Endothelial cell of umbilical vein (primary cell): ENCODE measurements at regions not wholly inside any gene's neighbourhood (a gene's known extent, or its start where the extent isn't known, plus 50 kb on each side); places are given as distances from the start of the nearest gene placed in this dataset.

Experiments
- BruUV-seq: library from RNA; stranded (reverse); fragments of 400-500 nt; replicated peaks from 2 replicates; lab custom pipeline; 2021; lab: Mats Ljungman, UMichigan
- CTCF ChIA-PET: fragments of 300-600, 350-600 bp; sonication (Branson Sonifier 250); formaldehyde crosslinking; loops from one replicate; lab custom pipeline; 2021; ENCODE audit warnings: antibody characterized with exemption, inconsistent platforms; lab: Charles Lee
- POLR2A ChIA-PET: fragments of 300-600, 350-600 bp; sonication (Branson Sonifier 250); formaldehyde crosslinking; loops from one replicate; lab custom pipeline; 2021; ENCODE audit warnings: antibody characterized with exemption, inconsistent platforms; lab: Charles Lee
- DNase-seq: peaks from one replicate; pipeline ENCODE4 v3.0.0-alpha.2; 2011; ENCODE audit warnings: low read depth, low spot score
- FAIRE-seq: peaks from 2 replicates; lab custom pipeline; 2011; peaks lifted over from hg19 to GRCh38; lab: Jason Lieb, UNC
- H2AFZ ChIP-seq: 2 replicates; pipeline ENCODE4 v1.6.0; 2012; ENCODE audit warnings: low read depth, low read length, control low read depth, inconsistent platforms
- H3K27ac ChIP-seq: 2 replicates; pipeline ENCODE4 v1.5.1; 2011; ENCODE audit warnings: low read depth, mild to moderate bottlenecking, control low read depth, low read length, moderate library complexity; ENCODE audit not compliant: insufficient read depth
- H3K27me3 ChIP-seq, 2 experiments: 2 replicates each; pipeline versions ENCODE4 v1.6.0 to v1.6.1; 2011; ENCODE audit warnings: low read length in 2 of 2, mixed read lengths in 1 of 2; ENCODE audit not compliant: control insufficient read depth in 2 of 2, insufficient read depth in 2 of 2
- H3K36me3 ChIP-seq, 2 experiments: 2 replicates in 1 of 2; 3 replicates in 1 of 2; pipeline ENCODE4 v1.5.1; 2011; ENCODE audit warnings: low read length in 2 of 2, mild to moderate bottlenecking in 1 of 2, moderate library complexity in 1 of 2; ENCODE audit not compliant: control insufficient read depth in 2 of 2, insufficient read depth in 2 of 2; ENCODE audit errors: extremely low read depth in 1 of 2
- H3K4me1 ChIP-seq: 3 replicates; pipeline ENCODE4 v1.5.1; 2011; ENCODE audit warnings: mild to moderate bottlenecking, low read length; ENCODE audit not compliant: control insufficient read depth, insufficient read depth; ENCODE audit errors: extremely low read depth
- H3K4me2 ChIP-seq: 2 replicates; pipeline ENCODE4 v1.6.1; 2011; ENCODE audit warnings: low read length, control low read depth, mixed read lengths; ENCODE audit not compliant: insufficient read depth
- H3K4me3 ChIP-seq, 3 experiments: fragments of 200-600 bp in 1 of 3; sonication (generic), shearing (Covaris generic) in 1 of 3; replicated peaks in 1 of 3; 2 replicates each; pipeline ENCODE4 v1.5.1; 2011 to 2016; ENCODE audit warnings: control low read depth in 3 of 3, low read length in 3 of 3, mild to moderate bottlenecking in 2 of 3, inconsistent platforms in 1 of 3, low read depth in 1 of 3, moderate library complexity in 1 of 3; ENCODE audit not compliant: insufficient read depth in 1 of 3
- H3K79me2 ChIP-seq: 2 replicates; pipeline ENCODE4 v1.6.0; 2012; ENCODE audit warnings: low read length, inconsistent platforms; ENCODE audit not compliant: control insufficient read depth, insufficient read depth
- H3K9ac ChIP-seq: replicated peaks from 2 replicates; pipeline ENCODE3; 2011; ENCODE audit warnings: low read length, control low read depth; ENCODE audit not compliant: insufficient read depth; ENCODE audit errors: extremely low read depth
- H3K9me1 ChIP-seq: replicated peaks from 3 replicates; pipeline ENCODE4 v1.6.0; 2011; ENCODE audit warnings: mild to moderate bottlenecking, low read length; ENCODE audit not compliant: control insufficient read depth, insufficient read depth; ENCODE audit errors: extremely low read depth
- H3K9me3 ChIP-seq: replicated peaks from 2 replicates; pipeline ENCODE4 v1.5.1; 2012; ENCODE audit warnings: low read length, inconsistent platforms; ENCODE audit not compliant: control insufficient read depth, insufficient read depth
- H4K20me1 ChIP-seq: replicated peaks from 2 replicates; pipeline ENCODE3; 2011; ENCODE audit warnings: mild to moderate bottlenecking, low read length; ENCODE audit not compliant: control insufficient read depth, insufficient read depth; ENCODE audit errors: extremely low read depth
- EZH2 ChIP-seq: IDR thresholded peaks from 2 replicates; pipeline ENCODE4 v1.6.1; 2012; ENCODE audit warnings: borderline replicate concordance, low read depth, mild to moderate bottlenecking, moderate library complexity, low read length, inconsistent platforms; ENCODE audit not compliant: severe bottlenecking
- FOS ChIP-seq: IDR thresholded peaks from 2 replicates; pipeline ENCODE4 v1.6.1; 2011; ENCODE audit warnings: mild to moderate bottlenecking, low read length, moderate library complexity, borderline replicate concordance; ENCODE audit not compliant: insufficient read depth
- GATA2 ChIP-seq: IDR thresholded peaks from 2 replicates; pipeline ENCODE4 v1.7.0; 2011; ENCODE audit warnings: low read depth, mild to moderate bottlenecking, moderate library complexity, mixed read lengths, low read length; ENCODE audit not compliant: insufficient read length, insufficient read depth
- JUN ChIP-seq: IDR thresholded peaks from 2 replicates; pipeline ENCODE4 v1.6.1; 2011; ENCODE audit warnings: borderline replicate concordance, low read depth; ENCODE audit not compliant: insufficient read length, insufficient read depth
- MYC ChIP-seq: IDR thresholded peaks from one replicate; pipeline ENCODE4 v1.6.1; 2011; ENCODE audit warnings: mild to moderate bottlenecking, low read depth, low read length
- POLR2A ChIP-seq: IDR thresholded peaks from 2 replicates; pipeline ENCODE4 v1.6.1; 2012; ENCODE audit warnings: low read depth, mild to moderate bottlenecking, control low read depth, low read length
- POLR2AphosphoS5 ChIP-seq: IDR thresholded peaks from 2 replicates; pipeline ENCODE4 v1.6.1; 2012; ENCODE audit warnings: low read depth, mild to moderate bottlenecking, control low read depth, low read length, moderate library complexity; ENCODE audit not compliant: insufficient read depth
- dilution Hi-C: fragments of 300-500 bp; cut with MboI; formaldehyde crosslinking; loops from one replicate; pipeline ENCODE4 v1.15.0; 2019; ENCODE audit warnings: low sequenced_read_pairs; ENCODE audit not compliant: extremely low pct_ligation_motif_present
- intact Hi-C: fragments of 100-400 bp; cut with micrococcal nuclease; formaldehyde crosslinking; loops from one replicate; pipeline ENCODE4 v1.10.0; 2022
- TF ChIP-seq, protein P1 (sequence below), 2 donors: IDR thresholded peaks; 1 replicate in 1 of 2; 2 replicates in 1 of 2; pipeline ENCODE4 v1.5.1; 2011; ENCODE audit warnings: low read length in 2 of 2, mild to moderate bottlenecking in 2 of 2, moderate library complexity in 2 of 2, control low read depth in 1 of 2, inconsistent platforms in 1 of 2, low read depth in 1 of 2; ENCODE audit not compliant: insufficient read depth in 1 of 2; ENCODE audit errors: extremely low read depth in 1 of 2
- TF ChIP-seq, protein P2 (sequence below): IDR thresholded peaks from 2 replicates; pipeline ENCODE4 v1.6.1; 2011; ENCODE audit not compliant: insufficient read depth, insufficient read length

DNA sequence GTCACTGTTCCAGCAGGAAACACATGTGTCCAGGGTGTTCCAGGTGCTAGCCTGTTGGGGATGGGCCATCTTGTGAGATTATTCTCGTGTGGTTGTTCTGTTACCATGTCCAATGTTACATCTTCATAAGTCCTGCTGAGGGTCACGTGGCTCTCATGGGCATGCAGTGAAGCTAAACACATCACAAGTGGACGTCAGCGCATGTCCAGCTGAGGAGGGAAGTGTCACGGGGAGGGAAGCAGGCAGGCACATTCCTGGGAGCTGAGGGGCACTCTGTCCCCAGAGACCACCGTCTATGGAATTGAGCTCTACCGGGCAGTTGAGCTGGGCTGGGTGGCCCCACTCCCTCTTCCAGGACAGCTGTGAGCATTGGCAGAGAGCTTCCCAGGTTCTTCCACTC lies 155.3 kb upstream of the TWIST2 start:
- Histone ChIP-seq H3K27me3 (no peaks in the 10 kb centered on the region), H3K9ac (no peak overlapping the region), H3K27ac (no peak overlapping the region), H4K20me1 (no peaks in the 10 kb centered on the region), H3K4me2 (no peak overlapping the region), H3K4me3 (no peak overlapping the region), H3K79me2 (no peaks in the 10 kb centered on the region), H3K9me1 (no peaks in the 10 kb centered on the region), H3K4me1 (no peaks in the 10 kb centered on the region), H3K9me3 (no peaks in the 10 kb centered on the region), H2AFZ (no peak overlapping the region), H3K36me3 (no peaks in the 10 kb centered on the region)
- no peak for DNase-seq
- BruUV-seq: no TSS peak
- intact Hi-C loops (no loop called here), dilution Hi-C loops (no loop called here)
- ChIA-PET CTCF (no interaction called here), POLR2A (no interaction called here)
- TF ChIP-seq JUN (no peak), POLR2AphosphoS5 (no peak), MYC (no peak), POLR2A (no peak), EZH2 (no peak), FOS (no peak), GATA2 (no peak)
- TF ChIP-seq, protein P1, sequence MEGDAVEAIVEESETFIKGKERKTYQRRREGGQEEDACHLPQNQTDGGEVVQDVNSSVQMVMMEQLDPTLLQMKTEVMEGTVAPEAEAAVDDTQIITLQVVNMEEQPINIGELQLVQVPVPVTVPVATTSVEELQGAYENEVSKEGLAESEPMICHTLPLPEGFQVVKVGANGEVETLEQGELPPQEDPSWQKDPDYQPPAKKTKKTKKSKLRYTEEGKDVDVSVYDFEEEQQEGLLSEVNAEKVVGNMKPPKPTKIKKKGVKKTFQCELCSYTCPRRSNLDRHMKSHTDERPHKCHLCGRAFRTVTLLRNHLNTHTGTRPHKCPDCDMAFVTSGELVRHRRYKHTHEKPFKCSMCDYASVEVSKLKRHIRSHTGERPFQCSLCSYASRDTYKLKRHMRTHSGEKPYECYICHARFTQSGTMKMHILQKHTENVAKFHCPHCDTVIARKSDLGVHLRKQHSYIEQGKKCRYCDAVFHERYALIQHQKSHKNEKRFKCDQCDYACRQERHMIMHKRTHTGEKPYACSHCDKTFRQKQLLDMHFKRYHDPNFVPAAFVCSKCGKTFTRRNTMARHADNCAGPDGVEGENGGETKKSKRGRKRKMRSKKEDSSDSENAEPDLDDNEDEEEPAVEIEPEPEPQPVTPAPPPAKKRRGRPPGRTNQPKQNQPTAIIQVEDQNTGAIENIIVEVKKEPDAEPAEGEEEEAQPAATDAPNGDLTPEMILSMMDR (IDR thresholded peaks at IDR 0.05; ENCODE audit: extremely low read depth in 1 of 2, insufficient read depth in 1 of 2, low read depth in 1 of 2, low read length in 2 of 2): no peak
- TF ChIP-seq, protein P2, sequence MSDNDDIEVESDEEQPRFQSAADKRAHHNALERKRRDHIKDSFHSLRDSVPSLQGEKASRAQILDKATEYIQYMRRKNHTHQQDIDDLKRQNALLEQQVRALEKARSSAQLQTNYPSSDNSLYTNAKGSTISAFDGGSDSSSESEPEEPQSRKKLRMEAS: no peak
- no peak for FAIRE-seq
